Endothelial cell of umbilical vein (primary cell): ENCODE measurements at regions not wholly inside any gene's neighbourhood (a gene's known extent, or its start where the extent isn't known, plus 50 kb on each side); places are given as distances from the start of the nearest gene placed in this dataset.

Source experiments
- BruUV-seq: library from RNA; stranded (reverse); fragments of 400-500 nt; replicated peaks from 2 replicates; lab custom pipeline; 2021; lab: Mats Ljungman, UMichigan
- CTCF ChIA-PET: fragments of 300-600, 350-600 bp; sonication (Branson Sonifier 250); formaldehyde crosslinking; loops from one replicate; lab custom pipeline; 2021; ENCODE audit warnings: antibody characterized with exemption, inconsistent platforms; lab: Charles Lee
- POLR2A ChIA-PET: fragments of 300-600, 350-600 bp; sonication (Branson Sonifier 250); formaldehyde crosslinking; loops from one replicate; lab custom pipeline; 2021; ENCODE audit warnings: antibody characterized with exemption, inconsistent platforms; lab: Charles Lee
- DNase-seq: peaks from one replicate; pipeline ENCODE4 v3.0.0-alpha.2; 2011; ENCODE audit warnings: low read depth, low spot score
- FAIRE-seq: peaks from 2 replicates; lab custom pipeline; 2011; peaks lifted over from hg19 to GRCh38; lab: Jason Lieb, UNC
- H2AFZ ChIP-seq: 2 replicates; pipeline ENCODE4 v1.6.0; 2012; ENCODE audit warnings: low read depth, low read length, control low read depth, inconsistent platforms
- H3K27ac ChIP-seq: 2 replicates; pipeline ENCODE4 v1.5.1; 2011; ENCODE audit warnings: low read depth, mild to moderate bottlenecking, control low read depth, low read length, moderate library complexity; ENCODE audit not compliant: insufficient read depth
- H3K27me3 ChIP-seq, 2 experiments: 2 replicates each; pipeline versions ENCODE4 v1.6.0 to v1.6.1; 2011; ENCODE audit warnings: low read length in 2 of 2, mixed read lengths in 1 of 2; ENCODE audit not compliant: control insufficient read depth in 2 of 2, insufficient read depth in 2 of 2
- H3K36me3 ChIP-seq, 2 experiments: 2 replicates in 1 of 2; 3 replicates in 1 of 2; pipeline ENCODE4 v1.5.1; 2011; ENCODE audit warnings: low read length in 2 of 2, mild to moderate bottlenecking in 1 of 2, moderate library complexity in 1 of 2; ENCODE audit not compliant: control insufficient read depth in 2 of 2, insufficient read depth in 2 of 2; ENCODE audit errors: extremely low read depth in 1 of 2
- H3K4me1 ChIP-seq: 3 replicates; pipeline ENCODE4 v1.5.1; 2011; ENCODE audit warnings: mild to moderate bottlenecking, low read length; ENCODE audit not compliant: control insufficient read depth, insufficient read depth; ENCODE audit errors: extremely low read depth
- H3K4me2 ChIP-seq: 2 replicates; pipeline ENCODE4 v1.6.1; 2011; ENCODE audit warnings: low read length, control low read depth, mixed read lengths; ENCODE audit not compliant: insufficient read depth
- H3K4me3 ChIP-seq, 3 experiments: fragments of 200-600 bp in 1 of 3; sonication (generic), shearing (Covaris generic) in 1 of 3; replicated peaks in 1 of 3; 2 replicates each; pipeline ENCODE4 v1.5.1; 2011 to 2016; ENCODE audit warnings: control low read depth in 3 of 3, low read length in 3 of 3, mild to moderate bottlenecking in 2 of 3, inconsistent platforms in 1 of 3, low read depth in 1 of 3, moderate library complexity in 1 of 3; ENCODE audit not compliant: insufficient read depth in 1 of 3
- H3K79me2 ChIP-seq: 2 replicates; pipeline ENCODE4 v1.6.0; 2012; ENCODE audit warnings: low read length, inconsistent platforms; ENCODE audit not compliant: control insufficient read depth, insufficient read depth
- H3K9ac ChIP-seq: replicated peaks from 2 replicates; pipeline ENCODE3; 2011; ENCODE audit warnings: low read length, control low read depth; ENCODE audit not compliant: insufficient read depth; ENCODE audit errors: extremely low read depth
- H3K9me1 ChIP-seq: replicated peaks from 3 replicates; pipeline ENCODE4 v1.6.0; 2011; ENCODE audit warnings: mild to moderate bottlenecking, low read length; ENCODE audit not compliant: control insufficient read depth, insufficient read depth; ENCODE audit errors: extremely low read depth
- H3K9me3 ChIP-seq: replicated peaks from 2 replicates; pipeline ENCODE4 v1.5.1; 2012; ENCODE audit warnings: low read length, inconsistent platforms; ENCODE audit not compliant: control insufficient read depth, insufficient read depth
- H4K20me1 ChIP-seq: replicated peaks from 2 replicates; pipeline ENCODE3; 2011; ENCODE audit warnings: mild to moderate bottlenecking, low read length; ENCODE audit not compliant: control insufficient read depth, insufficient read depth; ENCODE audit errors: extremely low read depth
- CTCF ChIP-seq, 2 donors: IDR thresholded peaks; 1 replicate in 1 of 2; 2 replicates in 1 of 2; pipeline ENCODE4 v1.5.1; 2011; ENCODE audit warnings: low read length in 2 of 2, mild to moderate bottlenecking in 2 of 2, moderate library complexity in 2 of 2, control low read depth in 1 of 2, inconsistent platforms in 1 of 2, low read depth in 1 of 2; ENCODE audit not compliant: insufficient read depth in 1 of 2; ENCODE audit errors: extremely low read depth in 1 of 2
- EZH2 ChIP-seq: IDR thresholded peaks from 2 replicates; pipeline ENCODE4 v1.6.1; 2012; ENCODE audit warnings: borderline replicate concordance, low read depth, mild to moderate bottlenecking, moderate library complexity, low read length, inconsistent platforms; ENCODE audit not compliant: severe bottlenecking
- FOS ChIP-seq: IDR thresholded peaks from 2 replicates; pipeline ENCODE4 v1.6.1; 2011; ENCODE audit warnings: mild to moderate bottlenecking, low read length, moderate library complexity, borderline replicate concordance; ENCODE audit not compliant: insufficient read depth
- GATA2 ChIP-seq: IDR thresholded peaks from 2 replicates; pipeline ENCODE4 v1.7.0; 2011; ENCODE audit warnings: low read depth, mild to moderate bottlenecking, moderate library complexity, mixed read lengths, low read length; ENCODE audit not compliant: insufficient read length, insufficient read depth
- JUN ChIP-seq: IDR thresholded peaks from 2 replicates; pipeline ENCODE4 v1.6.1; 2011; ENCODE audit warnings: borderline replicate concordance, low read depth; ENCODE audit not compliant: insufficient read length, insufficient read depth
- MAX ChIP-seq: IDR thresholded peaks from 2 replicates; pipeline ENCODE4 v1.6.1; 2011; ENCODE audit not compliant: insufficient read depth, insufficient read length
- MYC ChIP-seq: IDR thresholded peaks from one replicate; pipeline ENCODE4 v1.6.1; 2011; ENCODE audit warnings: mild to moderate bottlenecking, low read depth, low read length
- POLR2A ChIP-seq: IDR thresholded peaks from 2 replicates; pipeline ENCODE4 v1.6.1; 2012; ENCODE audit warnings: low read depth, mild to moderate bottlenecking, control low read depth, low read length
- POLR2AphosphoS5 ChIP-seq: IDR thresholded peaks from 2 replicates; pipeline ENCODE4 v1.6.1; 2012; ENCODE audit warnings: low read depth, mild to moderate bottlenecking, control low read depth, low read length, moderate library complexity; ENCODE audit not compliant: insufficient read depth
- dilution Hi-C: fragments of 300-500 bp; cut with MboI; formaldehyde crosslinking; loops from one replicate; pipeline ENCODE4 v1.15.0; 2019; ENCODE audit warnings: low sequenced_read_pairs; ENCODE audit not compliant: extremely low pct_ligation_motif_present
- intact Hi-C: fragments of 100-400 bp; cut with micrococcal nuclease; formaldehyde crosslinking; loops from one replicate; pipeline ENCODE4 v1.10.0; 2022

- no peak for FAIRE-seq
- no peak for DNase-seq
- H3K4me1 ChIP-seq, result no peaks in the 10 kb centered on the region
- BruUV-seq, result no TSS peak
- dilution Hi-C loops, result no loop called here
- H3K36me3 ChIP-seq, result no peaks in the 10 kb centered on the region
- H3K27ac ChIP-seq, result no peak overlapping the region
- ChIA-PET POLR2A (no interaction called here), CTCF (no interaction called here)
- TF ChIP-seq GATA2 (no peak), POLR2A (no peak), MYC (no peak), MAX (no peak), JUN (no peak), EZH2 (no peak), FOS (no peak), POLR2AphosphoS5 (no peak), CTCF (IDR thresholded peaks at IDR 0.05; ENCODE audit: extremely low read depth in 1 of 2, insufficient read depth in 1 of 2, low read depth in 1 of 2, low read length in 2 of 2) (no peak)
- no peak overlapping the region for H3K4me2 ChIP-seq
- intact Hi-C loops, result no loop called here
- H4K20me1 ChIP-seq, result no peaks in the 10 kb centered on the region
- no peaks in the 10 kb centered on the region for H3K79me2 ChIP-seq
- H3K27me3 ChIP-seq, result no peaks in the 10 kb centered on the region
- H2AFZ ChIP-seq, result no peak overlapping the region
- H3K9me1 ChIP-seq, result no peaks in the 10 kb centered on the region
- H3K9me3 ChIP-seq, result no peaks in the 10 kb centered on the region
- H3K4me3 ChIP-seq, result no peak overlapping the region
- no peak overlapping the region for H3K9ac ChIP-seq
Observed at GRCh38 chr4:35978551-35978950, 265.8 kb downstream of the ARAP2 start.
